ENCODE measurements at regions not wholly inside any gene's neighbourhood (a gene's known extent, or its start where the extent isn't known, plus 50 kb on each side); places are given as distances from the start of the nearest gene placed in this dataset.

DNA sequence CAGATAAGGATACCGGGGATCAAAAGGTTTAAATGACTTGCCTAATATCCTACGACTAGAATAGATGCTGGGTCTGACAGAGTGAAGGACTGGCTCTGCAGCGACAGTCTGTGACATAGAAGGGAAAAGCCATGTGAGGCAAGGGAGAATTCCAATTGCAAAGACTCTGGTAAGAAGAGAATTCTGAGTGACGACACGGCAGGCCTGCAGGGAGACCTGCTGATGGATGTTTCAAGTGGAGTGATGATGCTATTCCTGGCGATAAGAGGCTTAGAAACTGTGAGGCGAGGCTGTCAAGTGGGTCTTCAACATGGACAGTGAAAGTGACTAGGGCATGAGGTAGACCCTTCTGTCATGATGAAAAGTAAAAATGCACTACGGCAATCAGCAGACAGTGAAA lies 176.6 kb upstream of the PBX1 start:
- H3K4me3 ChIP-seq = no peak overlapping the region
- H3K27ac ChIP-seq = no peak overlapping the region
- 84% methylated on average over 8 of the region's 8 CpGs for WGBS
- TF ChIP-seq, protein P1, sequence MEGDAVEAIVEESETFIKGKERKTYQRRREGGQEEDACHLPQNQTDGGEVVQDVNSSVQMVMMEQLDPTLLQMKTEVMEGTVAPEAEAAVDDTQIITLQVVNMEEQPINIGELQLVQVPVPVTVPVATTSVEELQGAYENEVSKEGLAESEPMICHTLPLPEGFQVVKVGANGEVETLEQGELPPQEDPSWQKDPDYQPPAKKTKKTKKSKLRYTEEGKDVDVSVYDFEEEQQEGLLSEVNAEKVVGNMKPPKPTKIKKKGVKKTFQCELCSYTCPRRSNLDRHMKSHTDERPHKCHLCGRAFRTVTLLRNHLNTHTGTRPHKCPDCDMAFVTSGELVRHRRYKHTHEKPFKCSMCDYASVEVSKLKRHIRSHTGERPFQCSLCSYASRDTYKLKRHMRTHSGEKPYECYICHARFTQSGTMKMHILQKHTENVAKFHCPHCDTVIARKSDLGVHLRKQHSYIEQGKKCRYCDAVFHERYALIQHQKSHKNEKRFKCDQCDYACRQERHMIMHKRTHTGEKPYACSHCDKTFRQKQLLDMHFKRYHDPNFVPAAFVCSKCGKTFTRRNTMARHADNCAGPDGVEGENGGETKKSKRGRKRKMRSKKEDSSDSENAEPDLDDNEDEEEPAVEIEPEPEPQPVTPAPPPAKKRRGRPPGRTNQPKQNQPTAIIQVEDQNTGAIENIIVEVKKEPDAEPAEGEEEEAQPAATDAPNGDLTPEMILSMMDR (IDR thresholded peaks at IDR 0.05) = no peak
- TF ChIP-seq POLR2AphosphoS5 (IDR thresholded peaks at IDR 0.05) = no peak
- no peak for TF ChIP-seq POLR2A (IDR thresholded peaks at IDR 0.05)
- H3K9me3 ChIP-seq = no peaks in the 10 kb centered on the region
- intact Hi-C loops (cut with DNase I) = no loop called here
- no peaks in the 10 kb centered on the region for H3K4me1 ChIP-seq (replicated peaks)
- no peak for DNase-seq (ENCODE audit: low spot score)
- H3K27me3 ChIP-seq (replicated peaks; ENCODE audit: insufficient read depth) = no peaks in the 10 kb centered on the region
- no peaks in the 10 kb centered on the region for H3K36me3 ChIP-seq

DNA sequence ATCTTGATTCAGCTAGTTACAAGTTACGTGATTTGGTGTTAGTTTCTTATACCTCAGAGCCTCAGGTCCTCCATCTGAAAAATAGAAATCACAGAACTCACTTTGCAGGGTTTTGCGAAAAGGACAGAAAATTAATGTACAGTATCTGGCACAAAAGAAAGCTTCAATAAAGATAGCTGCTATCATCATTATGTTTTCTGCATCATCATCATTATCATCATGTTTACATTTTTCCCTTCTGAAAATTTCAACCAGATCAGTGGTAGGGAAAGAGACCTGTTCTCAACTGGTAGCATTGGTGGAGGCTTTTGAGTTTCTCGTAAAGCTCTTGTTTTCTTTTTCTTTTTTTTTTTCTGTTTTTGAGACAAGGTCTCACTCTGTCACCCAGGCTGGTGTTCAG lies 174.7 kb upstream of the PBX1 start:
- intact Hi-C loops (cut with DNase I) = no loop called here
- 90% methylated on average over 3 of the region's 3 CpGs for WGBS
- no peaks in the 10 kb centered on the region for H3K9me3 ChIP-seq
- TF ChIP-seq POLR2A (IDR thresholded peaks at IDR 0.05) (no peak), POLR2AphosphoS5 (IDR thresholded peaks at IDR 0.05) (no peak)
- TF ChIP-seq, protein P1 (IDR thresholded peaks at IDR 0.05) = no peak
- no peaks in the 10 kb centered on the region for H3K4me1 ChIP-seq (replicated peaks)
- no peaks in the 10 kb centered on the region for H3K36me3 ChIP-seq
- no peak for DNase-seq (ENCODE audit: low spot score)
- H3K4me3 ChIP-seq = no peak overlapping the region
- no peaks in the 10 kb centered on the region for H3K27me3 ChIP-seq (replicated peaks; ENCODE audit: insufficient read depth)
- H3K27ac ChIP-seq = no peak overlapping the region

DNA sequence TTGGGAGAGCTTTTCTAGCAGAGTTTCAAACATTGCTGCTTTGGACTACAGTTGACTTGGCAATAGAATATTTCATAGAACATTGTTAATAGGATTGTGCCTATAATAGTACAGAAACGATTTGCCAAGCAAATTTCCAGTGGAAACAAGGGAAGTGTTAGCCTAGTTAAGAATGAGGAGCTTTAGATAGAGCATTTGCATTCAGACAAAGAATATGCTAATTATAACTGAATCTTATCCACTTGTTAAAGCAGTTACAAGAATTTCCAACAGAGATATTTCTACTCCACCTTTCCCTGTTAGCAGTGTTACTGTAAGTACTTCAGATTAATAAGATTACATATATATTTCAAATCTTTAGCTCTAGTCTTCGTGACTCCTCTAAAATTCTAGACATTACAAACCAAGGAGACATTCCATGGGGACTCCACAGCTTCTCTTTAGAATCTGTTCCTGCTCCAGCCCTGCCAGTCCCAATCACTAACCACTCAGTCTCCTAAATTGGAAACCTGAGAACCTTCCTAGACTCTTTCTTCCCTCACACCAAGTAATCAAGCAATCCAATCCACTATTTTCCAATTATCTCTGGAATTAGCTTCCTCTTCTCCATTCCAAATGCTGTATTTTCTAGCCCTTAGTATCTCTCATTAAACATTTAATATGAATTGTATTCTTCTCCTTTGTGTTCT lies 141.8 kb upstream of the PBX1 start:
- no peak overlapping the region for H3K4me3 ChIP-seq
- no peaks in the 10 kb centered on the region for H3K4me1 ChIP-seq (replicated peaks)
- no peak overlapping the region for H3K27ac ChIP-seq
- H3K36me3 ChIP-seq = no peaks in the 10 kb centered on the region
- H3K9me3 ChIP-seq = no peaks in the 10 kb centered on the region
- TF ChIP-seq POLR2A (IDR thresholded peaks at IDR 0.05) (no peak), POLR2AphosphoS5 (IDR thresholded peaks at IDR 0.05) (no peak)
- TF ChIP-seq, protein P1 (IDR thresholded peaks at IDR 0.05) = no peak
- intact Hi-C loops (cut with DNase I) = no loop called here
- DNase-seq (ENCODE audit: low spot score) = no peak
- H3K27me3 ChIP-seq (replicated peaks; ENCODE audit: insufficient read depth) = no peaks in the 10 kb centered on the region
- 63% methylated on average over 2 of the region's 2 CpGs for WGBS

GRCh38 chr1:164423136-164423535 lies 135.8 kb upstream of the PBX1 start:
- no peaks in the 10 kb centered on the region for H3K27me3 ChIP-seq (replicated peaks; ENCODE audit: insufficient read depth)
- TF ChIP-seq POLR2AphosphoS5 (IDR thresholded peaks at IDR 0.05) = no peak
- TF ChIP-seq, protein P1 (IDR thresholded peaks at IDR 0.05) = no peak
- TF ChIP-seq POLR2A (IDR thresholded peaks at IDR 0.05) = no peak
- no peak overlapping the region for H3K27ac ChIP-seq
- H3K4me1 ChIP-seq (replicated peaks) = no peaks in the 10 kb centered on the region
- intact Hi-C loops (cut with DNase I) = no loop called here
- 81% methylated on average over 1 of the region's 1 CpG for WGBS
- H3K9me3 ChIP-seq = no peaks in the 10 kb centered on the region
- no peak for DNase-seq (ENCODE audit: low spot score)
- H3K4me3 ChIP-seq = no peak overlapping the region
- no peaks in the 10 kb centered on the region for H3K36me3 ChIP-seq

DNA sequence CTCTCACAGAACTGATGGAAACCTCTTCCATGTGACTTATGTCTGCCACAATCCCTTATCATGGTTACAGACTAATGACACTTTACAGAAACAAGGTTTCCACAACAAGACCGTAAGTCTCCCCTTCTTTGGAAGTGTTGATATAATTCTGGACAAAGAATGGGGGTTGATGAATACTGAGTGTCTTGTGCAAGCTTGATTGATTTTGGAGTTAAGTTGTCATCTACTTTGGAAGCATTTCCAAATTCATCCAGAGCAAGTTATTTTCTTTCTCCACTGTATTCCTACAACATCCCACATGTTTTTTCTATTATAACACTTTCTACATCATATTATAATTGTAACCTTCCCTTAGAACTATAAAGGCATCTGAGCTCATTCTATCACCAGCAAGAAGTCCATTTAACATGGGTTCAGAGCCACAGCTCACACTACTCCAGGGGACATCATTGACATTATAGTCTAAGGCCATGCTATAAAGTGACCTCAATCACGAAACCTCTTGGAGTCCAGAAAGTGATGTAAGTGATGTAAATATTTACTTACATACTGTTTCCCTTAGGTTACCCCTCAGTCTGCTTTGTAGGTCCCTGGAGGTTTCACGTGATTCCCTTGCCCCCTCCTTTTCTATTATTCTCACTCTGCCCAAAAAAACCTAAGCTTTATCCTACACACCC lies 125.7 kb upstream of the PBX1 start:
- Histone ChIP-seq H3K9me3 (no peaks in the 10 kb centered on the region), H3K27ac (no peak overlapping the region), H3K36me3 (no peaks in the 10 kb centered on the region), H3K27me3 (replicated peaks; ENCODE audit: insufficient read depth) (no peaks in the 10 kb centered on the region), H3K4me3 (no peak overlapping the region), H3K4me1 (replicated peaks) (no peaks in the 10 kb centered on the region)
- TF ChIP-seq POLR2AphosphoS5 (IDR thresholded peaks at IDR 0.05) = no peak
- TF ChIP-seq POLR2A (IDR thresholded peaks at IDR 0.05) = no peak
- TF ChIP-seq, protein P1 (IDR thresholded peaks at IDR 0.05) = no peak
- WGBS = 68% methylated on average over 3 of the region's 3 CpGs
- no peak for DNase-seq (ENCODE audit: low spot score)
- intact Hi-C loops (cut with DNase I) = no loop called here

Data from prostate gland (tissue), 2 donors.